ENCODE measurements at regions not wholly inside any gene's neighbourhood (a gene's known extent, or its start where the extent isn't known, plus 50 kb on each side); places are given as distances from the start of the nearest gene placed in this dataset.

DNA sequence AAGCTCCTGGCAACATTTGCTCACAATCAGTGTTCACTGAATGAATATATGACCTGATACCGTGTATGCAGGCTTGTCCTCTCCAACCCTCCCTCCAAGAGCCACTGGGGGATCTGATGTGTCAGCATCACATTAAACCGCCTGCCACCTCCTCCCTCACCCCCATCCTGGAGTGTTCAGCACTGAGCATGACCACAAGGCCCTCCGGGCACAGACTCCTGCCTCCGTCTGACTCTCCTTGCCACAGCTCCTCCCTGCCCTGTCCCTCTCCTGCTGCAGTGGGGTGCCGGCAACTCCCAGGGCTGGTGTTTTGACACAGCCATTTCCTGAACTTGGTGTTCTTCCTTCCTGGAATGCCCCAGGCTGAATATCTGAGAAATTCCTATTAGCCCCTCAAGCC lies 136.7 kb downstream of the FCRL5 start:
- no peaks in the 10 kb centered on the region for H3K36me3 ChIP-seq (ENCODE audit: low read depth)
- no peaks in the 10 kb centered on the region for H3K27me3 ChIP-seq (ENCODE audit: insufficient read depth, low read depth)
- H3K9me2 ChIP-seq (ENCODE audit: insufficient read depth): no peaks in the 10 kb centered on the region
- H2AFZ ChIP-seq: no peak overlapping the region
- H4K20me1 ChIP-seq (ENCODE audit: insufficient read depth): no peaks in the 10 kb centered on the region
- intact Hi-C loops (cut with micrococcal nuclease; ENCODE audit: unreplicated experiment): no loop called here
- H3F3A ChIP-seq (ENCODE audit: insufficient read depth, low read depth): no peaks in the 10 kb centered on the region
- ChIA-PET CTCF (no interaction called here), POLR2A (ENCODE audit: unreplicated experiment) (no interaction called here)
- no peaks in the 10 kb centered on the region for H3K79me2 ChIP-seq (ENCODE audit: low read depth)
- no peak overlapping the region for H3K4me3 ChIP-seq
- H3K4me2 ChIP-seq: no peak overlapping the region
- DNase-seq: no peak
- no TSS peak for BruUV-seq (replicated peaks)
- H3K27ac ChIP-seq: no peak overlapping the region
- TF ChIP-seq, protein P1, sequence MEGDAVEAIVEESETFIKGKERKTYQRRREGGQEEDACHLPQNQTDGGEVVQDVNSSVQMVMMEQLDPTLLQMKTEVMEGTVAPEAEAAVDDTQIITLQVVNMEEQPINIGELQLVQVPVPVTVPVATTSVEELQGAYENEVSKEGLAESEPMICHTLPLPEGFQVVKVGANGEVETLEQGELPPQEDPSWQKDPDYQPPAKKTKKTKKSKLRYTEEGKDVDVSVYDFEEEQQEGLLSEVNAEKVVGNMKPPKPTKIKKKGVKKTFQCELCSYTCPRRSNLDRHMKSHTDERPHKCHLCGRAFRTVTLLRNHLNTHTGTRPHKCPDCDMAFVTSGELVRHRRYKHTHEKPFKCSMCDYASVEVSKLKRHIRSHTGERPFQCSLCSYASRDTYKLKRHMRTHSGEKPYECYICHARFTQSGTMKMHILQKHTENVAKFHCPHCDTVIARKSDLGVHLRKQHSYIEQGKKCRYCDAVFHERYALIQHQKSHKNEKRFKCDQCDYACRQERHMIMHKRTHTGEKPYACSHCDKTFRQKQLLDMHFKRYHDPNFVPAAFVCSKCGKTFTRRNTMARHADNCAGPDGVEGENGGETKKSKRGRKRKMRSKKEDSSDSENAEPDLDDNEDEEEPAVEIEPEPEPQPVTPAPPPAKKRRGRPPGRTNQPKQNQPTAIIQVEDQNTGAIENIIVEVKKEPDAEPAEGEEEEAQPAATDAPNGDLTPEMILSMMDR (conservative IDR thresholded peaks at IDR 0.05): no peak
- no peak for TF ChIP-seq EZH2 (IDR thresholded peaks at IDR 0.05; ENCODE audit: low read depth)
- no peaks in the 10 kb centered on the region for H3K4me1 ChIP-seq (replicated peaks; ENCODE audit: insufficient read depth)
- H3K9me3 ChIP-seq (ENCODE audit: insufficient read depth, low read depth): no peaks in the 10 kb centered on the region

DNA sequence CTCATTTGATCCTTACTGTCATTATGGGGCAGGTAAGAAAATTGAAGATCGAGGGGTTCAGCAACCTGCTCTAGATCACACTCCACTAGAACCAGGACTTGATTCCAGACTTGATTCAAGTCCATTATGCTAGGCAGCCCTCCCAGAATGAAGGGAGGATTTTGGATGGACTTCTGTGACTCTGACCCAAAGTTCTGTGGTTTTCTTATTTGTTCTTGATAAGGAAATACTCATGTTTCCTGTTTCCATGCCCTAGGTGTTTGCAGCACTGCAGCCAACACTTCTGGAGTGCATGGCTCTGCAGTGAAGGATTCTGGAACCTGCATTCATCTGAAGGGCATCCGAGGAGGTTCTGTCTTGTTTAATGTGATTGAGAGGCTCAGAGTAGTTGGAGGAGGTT lies 140.0 kb downstream of the FCRL5 start:
- Histone ChIP-seq H3K79me2 (ENCODE audit: low read depth) (no peaks in the 10 kb centered on the region), H2AFZ (no peak overlapping the region), H3K27ac (no peak overlapping the region), H3F3A (ENCODE audit: insufficient read depth, low read depth) (no peaks in the 10 kb centered on the region), H4K20me1 (ENCODE audit: insufficient read depth) (no peaks in the 10 kb centered on the region), H3K4me1 (replicated peaks; ENCODE audit: insufficient read depth) (no peaks in the 10 kb centered on the region), H3K9me2 (ENCODE audit: insufficient read depth) (no peaks in the 10 kb centered on the region), H3K4me3 (no peak overlapping the region), H3K27me3 (ENCODE audit: insufficient read depth, low read depth) (no peaks in the 10 kb centered on the region), H3K4me2 (no peak overlapping the region), H3K9me3 (ENCODE audit: insufficient read depth, low read depth) (no peaks in the 10 kb centered on the region), H3K36me3 (ENCODE audit: low read depth) (no peaks in the 10 kb centered on the region)
- intact Hi-C loops (cut with micrococcal nuclease; ENCODE audit: unreplicated experiment): no loop called here
- POLR2A ChIA-PET (ENCODE audit: unreplicated experiment): no interaction called here
- CTCF ChIA-PET: no interaction called here
- TF ChIP-seq EZH2 (IDR thresholded peaks at IDR 0.05; ENCODE audit: low read depth): no peak
- TF ChIP-seq, protein P1 (conservative IDR thresholded peaks at IDR 0.05): no peak
- BruUV-seq (replicated peaks): no TSS peak
- DNase-seq: no peak

DNA sequence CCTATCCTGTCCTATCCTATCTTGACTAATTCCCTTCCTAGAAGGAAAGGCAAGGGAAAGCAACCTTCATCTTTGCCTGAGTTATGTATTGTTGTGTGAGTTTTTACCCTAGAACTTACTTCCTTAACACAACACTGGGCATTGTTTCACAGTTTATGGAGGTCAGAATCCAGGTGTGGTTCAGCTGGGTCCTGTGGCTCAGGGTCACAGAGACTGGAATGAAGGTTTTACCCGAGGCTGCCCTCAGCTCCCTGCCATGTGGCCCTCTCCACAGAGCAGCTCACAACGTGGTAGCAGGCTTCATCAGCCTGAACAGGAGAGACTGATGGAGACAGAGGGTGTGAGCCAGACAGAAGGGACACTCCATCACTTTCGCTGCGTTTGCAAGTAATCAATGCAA lies 140.5 kb downstream of the FCRL5 start:
- Histone ChIP-seq H3K27ac (no peak overlapping the region), H2AFZ (no peak overlapping the region), H3K27me3 (ENCODE audit: insufficient read depth, low read depth) (no peaks in the 10 kb centered on the region), H3K36me3 (ENCODE audit: low read depth) (no peaks in the 10 kb centered on the region), H3F3A (ENCODE audit: insufficient read depth, low read depth) (no peaks in the 10 kb centered on the region), H3K4me3 (no peak overlapping the region), H3K79me2 (ENCODE audit: low read depth) (no peaks in the 10 kb centered on the region), H4K20me1 (ENCODE audit: insufficient read depth) (no peaks in the 10 kb centered on the region), H3K4me1 (replicated peaks; ENCODE audit: insufficient read depth) (no peaks in the 10 kb centered on the region), H3K9me3 (ENCODE audit: insufficient read depth, low read depth) (no peaks in the 10 kb centered on the region), H3K9me2 (ENCODE audit: insufficient read depth) (no peaks in the 10 kb centered on the region), H3K4me2 (no peak overlapping the region)
- TF ChIP-seq, protein P1 (conservative IDR thresholded peaks at IDR 0.05): no peak
- no peak for TF ChIP-seq EZH2 (IDR thresholded peaks at IDR 0.05; ENCODE audit: low read depth)
- ChIA-PET POLR2A (ENCODE audit: unreplicated experiment) (no interaction called here), CTCF (no interaction called here)
- intact Hi-C loops (cut with micrococcal nuclease; ENCODE audit: unreplicated experiment): no loop called here
- DNase-seq: no peak
- no TSS peak for BruUV-seq (replicated peaks)

All from PC-9 (cell line).